NCI-H1092 treated with DMSO at 0.1 percent for 48 hours (cell line): ENCODE measurements at regions not wholly inside any gene's neighbourhood (a gene's known extent, or its start where the extent isn't known, plus 50 kb on each side); places are given as distances from the start of the nearest gene placed in this dataset.
"Not testable (repeated sequence)": the region's sequence is repeated elsewhere in the genome, so short reads cannot be mapped to it uniquely, and the experiment has no call there.

Experiments
- DNase-seq: peaks from one replicate; lab custom pipeline; 2025; lab: John Stamatoyannopoulos, UW

- DNase-seq: not testable (repeated sequence)
Measured at GRCh38 chr1:91207691-91208090, 185.9 kb upstream of the ZNF644 start.

- not testable (repeated sequence) for DNase-seq
Measured at GRCh38 chr1:91204150-91204549, 182.3 kb upstream of the ZNF644 start.

GRCh38 chr1:91201694-91202093, 179.9 kb upstream of the ZNF644 start:
- DNase-seq: peak; percentile 11

GRCh38 chr1:91201176-91201575, 179.3 kb upstream of the ZNF644 start:
- no peak for DNase-seq

- no peak for DNase-seq
Measured at GRCh38 chr1:91200675-91201074, 178.8 kb upstream of the ZNF644 start.

GRCh38 chr1:91199988-91200387, 178.2 kb upstream of the ZNF644 start:
- no peak for DNase-seq

- DNase-seq: no peak
Measured at GRCh38 chr1:91190996-91191395, 169.2 kb upstream of the ZNF644 start.

- no peak for DNase-seq
Measured at GRCh38 chr1:91189096-91189495, 167.3 kb upstream of the ZNF644 start.

- DNase-seq: not testable (repeated sequence)
Measured at GRCh38 chr1:91182807-91183206, 161.0 kb upstream of the ZNF644 start.

- DNase-seq: peak; percentile 94
Measured at GRCh38 chr1:91176250-91176649, 154.4 kb upstream of the ZNF644 start.

GRCh38 chr1:91174734-91175133, 152.9 kb upstream of the ZNF644 start:
- DNase-seq: no peak

GRCh38 chr1:91173346-91173890, 151.6 kb upstream of the ZNF644 start:
- peak; percentile 12 for DNase-seq

GRCh38 chr1:91172541-91172940, 150.7 kb upstream of the ZNF644 start:
- no peak for DNase-seq

- DNase-seq: no peak
Measured at GRCh38 chr1:91171898-91172297, 150.1 kb upstream of the ZNF644 start.

GRCh38 chr1:91170571-91170970, 148.7 kb upstream of the ZNF644 start:
- DNase-seq: no peak

GRCh38 chr1:91166106-91166712, 144.4 kb upstream of the ZNF644 start:
- peak; percentile 67 for DNase-seq

- peak; percentile 67 for DNase-seq
Measured at GRCh38 chr1:91165033-91165654, 143.3 kb upstream of the ZNF644 start.

GRCh38 chr1:91162613-91163012, 140.8 kb upstream of the ZNF644 start:
- DNase-seq: no peak

GRCh38 chr1:91161749-91162148, 139.9 kb upstream of the ZNF644 start:
- DNase-seq: no peak

GRCh38 chr1:91161166-91161565, 139.3 kb upstream of the ZNF644 start:
- no peak for DNase-seq

- DNase-seq: no peak
Measured at GRCh38 chr1:91160363-91161075, 138.7 kb upstream of the ZNF644 start.

- DNase-seq: no peak
Measured at GRCh38 chr1:91153341-91153740, 131.5 kb upstream of the ZNF644 start.

GRCh38 chr1:91152331-91152730, 130.5 kb upstream of the ZNF644 start:
- DNase-seq: no peak
